Adrenal gland (tissue), 5 donors: ENCODE measurements at regions not wholly inside any gene's neighbourhood (a gene's known extent, or its start where the extent isn't known, plus 50 kb on each side); places are given as distances from the start of the nearest gene placed in this dataset.

Experiments used
- CTCF ChIP-seq, 6 experiments: fragments of 450-650 bp in 4 of 6; fragments of 200-600 bp in 2 of 6; sonication (generic) in 1 of 6; IDR thresholded peaks; 1 replicate in 5 of 6; 2 replicates in 1 of 6; pipeline versions ENCODE4 v1.5.1 to v1.8.0; 2016 to 2021; ENCODE audit warnings: antibody characterized with exemption in 6 of 6, mild to moderate bottlenecking in 2 of 6, moderate library complexity in 1 of 6
- POLR2A ChIP-seq, 2 donors: fragments of 450-650 bp; IDR thresholded peaks; one replicate each; pipeline ENCODE4 v1.6.1; 2017; ENCODE audit warnings: antibody characterized with exemption in 2 of 2, mild to moderate bottlenecking in 2 of 2, moderate library complexity in 1 of 2
- donor health status: DM: no; HTN: no; CAD: no.

GRCh38 chr2:76341439-76341838 lies 630.7 kb upstream of the GCFC2 start:
- TF ChIP-seq CTCF (IDR thresholded peaks at IDR 0.05) = no peak
- no peak for TF ChIP-seq POLR2A (IDR thresholded peaks at IDR 0.05)
